A673 (cell line): ENCODE measurements at regions not wholly inside any gene's neighbourhood (a gene's known extent, or its start where the extent isn't known, plus 50 kb on each side); places are given as distances from the start of the nearest gene placed in this dataset.
"Not testable (repeated sequence)": the region's sequence is repeated elsewhere in the genome, so short reads cannot be mapped to it uniquely, and the experiment has no call there.

Experiments used
- BruUV-seq: library from RNA; stranded (reverse); fragments of 400-500 nt; replicated peaks from 2 replicates; lab custom pipeline; 2021; lab: Mats Ljungman, UMichigan
- CTCF ChIA-PET: fragments of 300-600 bp; sonication (Branson Sonifier 250); formaldehyde crosslinking; loops from one replicate; lab custom pipeline; 2022; ENCODE audit warnings: antibody characterized with exemption; lab: Charles Lee
- POLR2A ChIA-PET: fragments of 300-600 bp; sonication (Branson Sonifier 250); formaldehyde crosslinking; loops from one replicate; lab custom pipeline; 2022; ENCODE audit warnings: antibody characterized with exemption; ENCODE audit not compliant: low non-redundant PET; lab: Charles Lee
- DNase-seq: peaks from one replicate; pipeline ENCODE4 v3.0.0-alpha.2; 2015; ENCODE audit warnings: low spot score
- H3K27ac ChIP-seq: fragments of 200-600 bp; sonication (generic); 2 replicates; pipeline ENCODE4 v1.5.1; 2016; ENCODE audit warnings: mixed run types, low read depth, mild to moderate bottlenecking, mixed read lengths, antibody characterized with exemption, low read length; ENCODE audit not compliant: poor library complexity, severe bottlenecking
- H3K27me3 ChIP-seq: fragments of 200-600 bp; sonication (generic); replicated peaks from 2 replicates; pipeline ENCODE4 v1.6.1; 2017; ENCODE audit warnings: mixed run types, low read depth, mild to moderate bottlenecking, mixed read lengths, antibody characterized with exemption, low read length; ENCODE audit not compliant: insufficient read depth, poor library complexity
- H3K36me3 ChIP-seq: fragments of 200-600 bp; sonication (generic); 2 replicates; pipeline ENCODE4 v1.6.1; 2016; ENCODE audit warnings: mixed run types, mild to moderate bottlenecking, mixed read lengths, antibody characterized with exemption, low read length; ENCODE audit not compliant: insufficient read depth, poor library complexity, severe bottlenecking
- H3K4me1 ChIP-seq: fragments of 200-600 bp; sonication (generic); 2 replicates; pipeline ENCODE4 v1.6.1; 2017; ENCODE audit warnings: mixed run types, mild to moderate bottlenecking, mixed read lengths, antibody characterized with exemption, low read length; ENCODE audit not compliant: insufficient read depth, poor library complexity, severe bottlenecking
- H3K4me3 ChIP-seq: fragments of 200-600 bp; sonication (generic); 2 replicates; pipeline ENCODE4 v1.5.1; 2016; ENCODE audit warnings: low read depth, mixed run types, mild to moderate bottlenecking, mixed read lengths, low read length; ENCODE audit not compliant: poor library complexity, severe bottlenecking
- H3K9me3 ChIP-seq: fragments of 200-600 bp; sonication (generic); 2 replicates; pipeline ENCODE4 v1.6.1; 2016; ENCODE audit warnings: mixed run types, low read depth, mild to moderate bottlenecking, mixed read lengths, antibody characterized with exemption, low read length; ENCODE audit not compliant: poor library complexity, severe bottlenecking
- EZH2 ChIP-seq: fragments of 200-600 bp; sonication (generic); IDR thresholded peaks from 2 replicates; pipeline ENCODE4 v1.6.1; 2017; ENCODE audit warnings: borderline replicate concordance, low read depth, mild to moderate bottlenecking, mixed read lengths, antibody characterized with exemption, low read length; ENCODE audit not compliant: poor library complexity, severe bottlenecking
- intact Hi-C: fragments of 100-400 bp; cut with micrococcal nuclease; formaldehyde crosslinking; loops from one replicate; pipeline ENCODE4 v1.10.0; 2022; ENCODE audit not compliant: unreplicated experiment
- TF ChIP-seq, protein P1 (sequence below): fragments of 300-800, 200-600 bp; sonication (generic); conservative IDR thresholded peaks from 2 replicates; pipeline ENCODE4 v1.5.1; 2017; ENCODE audit warnings: low read depth, mild to moderate bottlenecking, antibody characterized with exemption, low read length, moderate library complexity, mixed read lengths

- CTCF ChIA-PET: interaction anchor here (1.4 kb wide), 1 partner anchor 36 kb away, joined by 9 read pairs; no protein-coding TSS in a partner anchor
- BruUV-seq: no TSS peak
Measured at GRCh38 chr7:12494687-12495024, 75.9 kb upstream of the SCIN start.

GRCh38 chr7:12496901-12497674 is 73.4 kb upstream of the SCIN start:
- intact Hi-C loops: loop anchor here (1.0 to 2.0 kb wide), 2 partner anchors 39 to 108 kb away; no protein-coding TSS in a partner anchor

More at GRCh38 chr7:12494687-12495024, 75.9 kb upstream of the SCIN start:
- Histone ChIP-seq H3K4me3 (no peak overlapping the region), H3K9me3 (no peaks in the 10 kb centered on the region), H3K27me3 (no peaks in the 10 kb centered on the region), H3K36me3 (no peaks in the 10 kb centered on the region), H3K4me1 (no peaks in the 10 kb centered on the region), H3K27ac (no peak overlapping the region)
- intact Hi-C loops: loop anchor here (2.0 to 5.0 kb wide), 2 partner anchors 658 to 1067 kb away; no protein-coding TSS in a partner anchor
- no peak for DNase-seq
- TF ChIP-seq, protein P1, sequence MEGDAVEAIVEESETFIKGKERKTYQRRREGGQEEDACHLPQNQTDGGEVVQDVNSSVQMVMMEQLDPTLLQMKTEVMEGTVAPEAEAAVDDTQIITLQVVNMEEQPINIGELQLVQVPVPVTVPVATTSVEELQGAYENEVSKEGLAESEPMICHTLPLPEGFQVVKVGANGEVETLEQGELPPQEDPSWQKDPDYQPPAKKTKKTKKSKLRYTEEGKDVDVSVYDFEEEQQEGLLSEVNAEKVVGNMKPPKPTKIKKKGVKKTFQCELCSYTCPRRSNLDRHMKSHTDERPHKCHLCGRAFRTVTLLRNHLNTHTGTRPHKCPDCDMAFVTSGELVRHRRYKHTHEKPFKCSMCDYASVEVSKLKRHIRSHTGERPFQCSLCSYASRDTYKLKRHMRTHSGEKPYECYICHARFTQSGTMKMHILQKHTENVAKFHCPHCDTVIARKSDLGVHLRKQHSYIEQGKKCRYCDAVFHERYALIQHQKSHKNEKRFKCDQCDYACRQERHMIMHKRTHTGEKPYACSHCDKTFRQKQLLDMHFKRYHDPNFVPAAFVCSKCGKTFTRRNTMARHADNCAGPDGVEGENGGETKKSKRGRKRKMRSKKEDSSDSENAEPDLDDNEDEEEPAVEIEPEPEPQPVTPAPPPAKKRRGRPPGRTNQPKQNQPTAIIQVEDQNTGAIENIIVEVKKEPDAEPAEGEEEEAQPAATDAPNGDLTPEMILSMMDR: peak; percentile 32; the same call in 1 of the 2 replicates
- no peak for TF ChIP-seq EZH2
- POLR2A ChIA-PET: no interaction called here

DNA sequence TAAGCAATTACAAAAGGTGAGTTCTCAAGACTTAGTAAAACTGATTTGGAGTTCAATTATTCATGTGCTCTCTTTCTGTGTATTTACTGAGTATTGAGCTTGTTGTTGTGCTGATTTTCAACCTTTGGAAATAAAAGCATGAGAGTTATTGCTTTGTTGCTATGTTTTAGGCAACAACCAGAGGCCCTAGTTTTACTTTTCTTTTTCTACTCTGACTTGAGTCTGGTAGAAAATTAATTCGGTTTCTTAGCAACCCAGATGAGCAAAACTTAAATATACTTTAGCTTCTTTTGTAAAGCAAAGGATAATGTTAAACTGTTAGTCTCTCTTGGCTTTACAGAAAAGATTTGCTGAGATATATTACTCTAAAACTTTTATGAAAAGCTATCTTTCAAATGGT is 66.4 kb upstream of the SCIN start:
- POLR2A ChIA-PET: no interaction called here

More at GRCh38 chr7:12496901-12497674, 73.4 kb upstream of the SCIN start:
- H3K9me3 ChIP-seq, H3K4me1 ChIP-seq, H3K36me3 ChIP-seq, H3K27me3 ChIP-seq, BruUV-seq, POLR2A ChIA-PET: not testable (repeated sequence)
- H3K4me3 ChIP-seq: peak overlapping the region; percentile 54
- peak; percentile 78 for DNase-seq
- CTCF ChIA-PET: interaction anchor here (0.8 to 1.1 kb wide), 2 partner anchors 39 to 63 kb away, joined by 3 to 8 read pairs; no protein-coding TSS in a partner anchor
- peak overlapping the region; percentile 32 for H3K27ac ChIP-seq
- TF ChIP-seq, protein P1: peak; percentile 66

More for the DNA sequence above, 66.4 kb upstream of the SCIN start:
- TF ChIP-seq, protein P1: no peak
- TF ChIP-seq EZH2: no peak
- Histone ChIP-seq H3K27me3 (no peaks in the 10 kb centered on the region), H3K9me3 (no peaks in the 10 kb centered on the region), H3K4me1 (no peaks in the 10 kb centered on the region), H3K36me3 (no peaks in the 10 kb centered on the region), H3K27ac (no peak overlapping the region), H3K4me3 (no peak overlapping the region)
- intact Hi-C loops: no loop called here
- CTCF ChIA-PET: no interaction called here
- no peak for DNase-seq
- BruUV-seq: no TSS peak
